OCI-LY3 (cell line): ENCODE measurements at regions not wholly inside any gene's neighbourhood (a gene's known extent, or its start where the extent isn't known, plus 50 kb on each side); places are given as distances from the start of the nearest gene placed in this dataset.

Source experiments
- EZH2phosphoT487 ChIP-seq: fragments of 200-600 bp; shearing (Covaris generic); IDR thresholded peaks from 2 replicates; pipeline ENCODE4 v1.6.1; 2018; ENCODE audit warnings: antibody characterized with exemption, mixed run types, low read depth
- TF ChIP-seq, protein P1 (sequence below): fragments of 200-600, 300-600 bp; sonication (generic); IDR thresholded peaks from 2 replicates; pipeline ENCODE4 v1.5.1; 2014; ENCODE audit warnings: antibody characterized with exemption, low read length, low read depth

DNA sequence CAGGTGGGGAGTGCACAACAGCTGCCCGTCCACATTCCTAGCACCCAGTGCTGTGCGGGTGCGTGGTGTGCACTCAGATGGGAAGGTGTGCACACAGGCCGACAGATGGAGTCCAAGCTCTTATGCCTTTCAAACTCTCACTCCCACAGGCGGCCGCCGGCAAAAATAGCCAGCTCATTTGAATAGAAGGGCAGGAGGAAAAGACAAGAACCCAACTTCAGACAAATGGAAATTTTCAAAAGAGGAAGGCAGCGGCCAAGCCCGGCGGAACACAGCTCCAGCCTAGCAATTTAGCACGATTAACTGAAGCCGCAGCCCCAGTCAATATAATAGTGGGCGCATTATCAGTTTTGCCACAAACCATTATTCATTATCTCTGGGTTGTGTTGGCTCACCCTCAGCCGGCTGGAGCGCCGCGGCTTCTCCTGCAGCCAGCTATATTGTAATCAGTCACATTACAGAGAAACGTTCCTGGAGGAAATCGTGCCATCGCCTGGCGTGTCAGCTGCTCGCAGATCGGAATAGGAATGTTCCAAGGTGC, 103.9 kb upstream of the SEC14L1 start:
- TF ChIP-seq, protein P1, sequence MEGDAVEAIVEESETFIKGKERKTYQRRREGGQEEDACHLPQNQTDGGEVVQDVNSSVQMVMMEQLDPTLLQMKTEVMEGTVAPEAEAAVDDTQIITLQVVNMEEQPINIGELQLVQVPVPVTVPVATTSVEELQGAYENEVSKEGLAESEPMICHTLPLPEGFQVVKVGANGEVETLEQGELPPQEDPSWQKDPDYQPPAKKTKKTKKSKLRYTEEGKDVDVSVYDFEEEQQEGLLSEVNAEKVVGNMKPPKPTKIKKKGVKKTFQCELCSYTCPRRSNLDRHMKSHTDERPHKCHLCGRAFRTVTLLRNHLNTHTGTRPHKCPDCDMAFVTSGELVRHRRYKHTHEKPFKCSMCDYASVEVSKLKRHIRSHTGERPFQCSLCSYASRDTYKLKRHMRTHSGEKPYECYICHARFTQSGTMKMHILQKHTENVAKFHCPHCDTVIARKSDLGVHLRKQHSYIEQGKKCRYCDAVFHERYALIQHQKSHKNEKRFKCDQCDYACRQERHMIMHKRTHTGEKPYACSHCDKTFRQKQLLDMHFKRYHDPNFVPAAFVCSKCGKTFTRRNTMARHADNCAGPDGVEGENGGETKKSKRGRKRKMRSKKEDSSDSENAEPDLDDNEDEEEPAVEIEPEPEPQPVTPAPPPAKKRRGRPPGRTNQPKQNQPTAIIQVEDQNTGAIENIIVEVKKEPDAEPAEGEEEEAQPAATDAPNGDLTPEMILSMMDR, result no peak
- TF ChIP-seq EZH2phosphoT487, result no peak
